AG04450 (cell line): ENCODE measurements at regions not wholly inside any gene's neighbourhood (a gene's known extent, or its start where the extent isn't known, plus 50 kb on each side); places are given as distances from the start of the nearest gene placed in this dataset.

Experiments
- CTCF ChIA-PET: fragments of 300-600, 350-600 bp; formaldehyde crosslinking; extraction: SDS; loops from one replicate; lab custom pipeline; 2022; ENCODE audit warnings: antibody characterized with exemption, inconsistent platforms; lab: Charles Lee
- POLR2A ChIA-PET: fragments of 350-600 bp; formaldehyde crosslinking; extraction: SDS; loops from one replicate; lab custom pipeline; 2021; ENCODE audit warnings: antibody characterized with exemption, inconsistent platforms; lab: Yijun Ruan, JAX
- DNase-seq: peaks from one replicate; pipeline ENCODE4 v3.0.0-alpha.2; 2011; ENCODE audit warnings: low read depth, low spot score
- H3K27ac ChIP-seq: one replicate; pipeline ENCODE4 v1.5.1; 2012; ENCODE audit warnings: low read depth, low read length, control low read depth
- H3K27me3 ChIP-seq: one replicate; pipeline ENCODE4 v1.6.0; 2012; ENCODE audit warnings: low read length; ENCODE audit not compliant: control insufficient read depth, insufficient read depth
- H3K4me3 ChIP-seq: 2 replicates; pipeline ENCODE4 v1.5.1; 2011; ENCODE audit warnings: mild to moderate bottlenecking, low read depth, low read length, control low read depth
- H3K9me3 ChIP-seq: 2 replicates; pipeline ENCODE4 v1.5.1; 2012; ENCODE audit warnings: low read length; ENCODE audit not compliant: control insufficient read depth, insufficient read depth
- CTCF ChIP-seq: IDR thresholded peaks from 2 replicates; pipeline ENCODE4 v1.5.1; 2011; ENCODE audit warnings: low read depth, low read length, control low read depth, inconsistent platforms

DNA sequence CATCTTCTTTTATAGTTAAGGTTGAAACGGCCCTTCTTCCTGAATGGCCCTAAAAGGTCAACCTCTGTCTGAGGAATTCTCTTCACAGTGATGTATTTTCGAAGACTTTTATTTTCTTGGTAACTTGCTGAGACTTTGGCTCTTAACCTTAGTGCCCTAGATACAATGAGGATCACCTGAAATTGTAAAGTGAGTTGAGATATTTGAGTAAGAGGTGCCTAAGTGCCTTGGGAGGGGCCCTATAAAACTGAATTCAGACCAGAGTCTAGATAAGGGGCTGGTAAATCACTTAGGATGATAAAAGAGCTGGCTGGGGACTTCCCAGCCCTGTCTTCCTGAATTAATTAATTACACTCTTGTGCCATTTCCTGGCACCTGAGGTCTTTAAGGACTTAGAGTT, 505.6 kb upstream of the KIRREL3 start:
- Histone ChIP-seq H3K27me3 (no peaks in the 10 kb centered on the region), H3K9me3 (no peaks in the 10 kb centered on the region), H3K27ac (no peak overlapping the region), H3K4me3 (no peak overlapping the region)
- no peak for DNase-seq
- CTCF ChIA-PET, result no interaction called here
- POLR2A ChIA-PET, result no interaction called here
- TF ChIP-seq CTCF, result no peak

DNA sequence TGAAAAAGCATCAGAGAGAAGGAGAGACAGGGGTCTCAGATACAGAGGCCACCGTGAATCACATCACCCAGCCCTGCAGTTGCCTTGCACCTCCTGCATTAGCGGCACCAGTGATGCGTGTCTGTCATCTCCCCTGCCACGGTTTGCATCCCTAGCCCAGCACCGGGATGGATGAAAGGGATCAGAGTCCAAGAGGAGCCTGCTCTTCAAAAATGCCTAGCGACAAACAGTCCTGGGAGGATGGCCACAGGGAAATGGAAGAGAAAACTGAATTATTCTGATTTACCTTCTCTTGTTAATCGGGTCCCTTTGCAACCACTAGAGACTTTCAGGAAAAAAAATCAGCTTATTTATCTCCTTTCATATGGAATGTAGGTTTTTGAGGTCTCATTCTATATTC, 495.6 kb upstream of the KIRREL3 start:
- Histone ChIP-seq H3K4me3 (no peak overlapping the region), H3K9me3 (peaks cover 2% of the 10 kb centered on the region; the same call in 1 of the 2 replicates), H3K27ac (no peak overlapping the region), H3K27me3 (no peaks in the 10 kb centered on the region)
- POLR2A ChIA-PET, result no interaction called here
- no peak for TF ChIP-seq CTCF
- no peak for DNase-seq
- CTCF ChIA-PET, result no interaction called here

GRCh38 chr11:127493330-127494022, 492.9 kb upstream of the KIRREL3 start:
- no peak for DNase-seq
- Histone ChIP-seq H3K27me3 (no peaks in the 10 kb centered on the region), H3K9me3 (peaks cover 2% of the 10 kb centered on the region; the same call in 1 of the 2 replicates), H3K27ac (no peak overlapping the region), H3K4me3 (no peak overlapping the region)
- ChIA-PET POLR2A (no interaction called here), CTCF (interaction anchor here (1.4 kb wide), 1 partner anchor 1053 kb away, joined by 3 read pairs; no protein-coding TSS in a partner anchor)
- TF ChIP-seq CTCF, result peak; percentile 47

- ChIA-PET CTCF (no interaction called here), POLR2A (no interaction called here)
- peaks cover 2% of the 10 kb centered on the region; the same call in 1 of the 2 replicates for H3K9me3 ChIP-seq
- H3K4me3 ChIP-seq, result no peak overlapping the region
- no peaks in the 10 kb centered on the region for H3K27me3 ChIP-seq
- DNase-seq, result no peak
- no peak for TF ChIP-seq CTCF
- no peak overlapping the region for H3K27ac ChIP-seq
Observed at GRCh38 chr11:127492029-127492428, 491.5 kb upstream of the KIRREL3 start.

- peaks cover 2% of the 10 kb centered on the region; the same call in 1 of the 2 replicates for H3K9me3 ChIP-seq
- H3K4me3 ChIP-seq, result no peak overlapping the region
- ChIA-PET POLR2A (no interaction called here), CTCF (no interaction called here)
- H3K27ac ChIP-seq, result no peak overlapping the region
- DNase-seq, result no peak
- no peak for TF ChIP-seq CTCF
- H3K27me3 ChIP-seq, result no peaks in the 10 kb centered on the region
Observed at GRCh38 chr11:127491589-127491988, 491.0 kb upstream of the KIRREL3 start.
